PFSK-1 (cell line): ENCODE measurements at regions not wholly inside any gene's neighbourhood (a gene's known extent, or its start where the extent isn't known, plus 50 kb on each side); places are given as distances from the start of the nearest gene placed in this dataset.

Experiments
- FOXP2 ChIP-seq: optimal IDR thresholded peaks from 2 replicates; pipeline ENCODE3; 2011; ENCODE audit warnings: borderline replicate concordance, control low read depth, inconsistent platforms; ENCODE audit not compliant: insufficient read depth; ENCODE audit errors: extremely low read length, extremely low read depth
- POLR2AphosphoS5 ChIP-seq: IDR thresholded peaks from 2 replicates; pipeline ENCODE4 v1.6.1; 2012; ENCODE audit warnings: low read depth, mild to moderate bottlenecking, control low read depth, low read length, moderate library complexity
- REST ChIP-seq, 2 experiments: IDR thresholded peaks; 2 replicates each; pipeline versions ENCODE4 v1.6.1 to v1.8.0; 2011 to 2012; ENCODE audit warnings: low read depth in 2 of 2, low read length in 2 of 2, control low read depth in 1 of 2, inconsistent platforms in 1 of 2, mild to moderate bottlenecking in 1 of 2, moderate library complexity in 1 of 2; ENCODE audit not compliant: insufficient read depth in 1 of 2
- SIN3A ChIP-seq: IDR thresholded peaks from 2 replicates; pipeline ENCODE4 v1.6.1; 2012; ENCODE audit warnings: mild to moderate bottlenecking, low read length, moderate library complexity, borderline replicate concordance; ENCODE audit not compliant: insufficient read depth
- TAF1 ChIP-seq: IDR thresholded peaks from 2 replicates; pipeline ENCODE4 v1.6.1; 2012; ENCODE audit warnings: low read length, control low read depth, borderline replicate concordance; ENCODE audit not compliant: insufficient read depth

DNA sequence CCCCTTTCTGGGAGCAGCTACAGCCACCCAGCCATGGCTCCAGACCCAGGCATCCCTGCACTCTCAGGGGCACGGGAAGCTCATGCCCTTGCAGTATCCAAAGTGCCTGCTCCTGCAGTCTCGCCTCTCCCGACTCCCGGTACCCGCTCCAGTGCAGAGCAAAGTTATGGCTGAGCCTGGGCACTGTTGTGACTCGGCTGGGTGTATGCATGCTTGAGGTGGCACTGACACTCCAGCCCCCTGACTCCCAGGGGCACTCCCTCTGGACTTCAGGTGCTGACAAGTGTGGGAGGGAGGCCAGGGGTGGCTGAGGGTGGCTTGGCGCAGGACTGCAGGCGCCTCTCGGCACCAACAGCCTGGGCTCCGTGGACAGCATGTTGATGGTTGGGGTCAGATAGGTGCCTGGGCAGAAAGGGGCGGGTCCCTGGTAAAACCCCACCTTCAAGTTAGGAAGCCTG, 580.1 kb upstream of the ADGRL2 start:
- TF ChIP-seq FOXP2, result no peak
- TF ChIP-seq POLR2AphosphoS5, result no peak

GRCh38 chr1:81217058-81217457, 583.7 kb upstream of the ADGRL2 start:
- TF ChIP-seq POLR2AphosphoS5 (no peak), FOXP2 (no peak), REST (IDR thresholded peaks at IDR 0.05; ENCODE audit: insufficient read depth in 1 of 2, low read depth in 2 of 2, low read length in 2 of 2) (no peak), SIN3A (no peak), TAF1 (no peak)

DNA sequence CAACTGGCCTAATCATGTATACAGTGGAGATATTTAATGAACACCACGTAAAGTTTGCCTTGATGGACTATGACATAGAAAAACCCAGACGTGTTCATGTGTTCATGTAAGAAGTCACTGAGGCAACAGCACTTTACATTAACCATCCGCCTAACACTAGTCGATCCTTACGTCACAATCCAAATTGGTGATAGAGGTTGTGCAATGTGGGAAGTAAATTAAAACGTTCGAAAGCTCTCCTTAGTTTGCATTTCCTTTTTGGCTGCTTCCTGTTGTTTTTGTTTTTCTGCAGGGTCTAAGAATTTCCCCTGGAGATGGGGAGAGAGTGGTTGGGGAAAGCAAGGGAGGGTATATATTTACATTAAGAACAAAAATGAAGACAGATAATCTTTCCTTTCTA, 587.5 kb upstream of the ADGRL2 start:
- no peak for TF ChIP-seq SIN3A

GRCh38 chr1:81209461-81209860, 591.3 kb upstream of the ADGRL2 start:
- TF ChIP-seq REST (IDR thresholded peaks at IDR 0.05; ENCODE audit: insufficient read depth in 1 of 2, low read depth in 2 of 2, low read length in 2 of 2) (no peak), FOXP2 (no peak), SIN3A (no peak), POLR2AphosphoS5 (no peak), TAF1 (no peak)

- TF ChIP-seq TAF1, result no peak
- TF ChIP-seq SIN3A, result no peak
- no peak for TF ChIP-seq REST (IDR thresholded peaks at IDR 0.05; ENCODE audit: insufficient read depth in 1 of 2, low read depth in 2 of 2, low read length in 2 of 2)
- no peak for TF ChIP-seq FOXP2
- TF ChIP-seq POLR2AphosphoS5, result no peak
These were observed 592.3 kb upstream of the ADGRL2 start for GRCh38 chr1:81208441-81208840.

- TF ChIP-seq POLR2AphosphoS5 (no peak), TAF1 (no peak), FOXP2 (no peak), REST (IDR thresholded peaks at IDR 0.05; ENCODE audit: insufficient read depth in 1 of 2, low read depth in 2 of 2, low read length in 2 of 2) (no peak), SIN3A (no peak)
These were observed 594.8 kb upstream of the ADGRL2 start for GRCh38 chr1:81205956-81206355.
